ENCODE measurements at regions not wholly inside any gene's neighbourhood (a gene's known extent, or its start where the extent isn't known, plus 50 kb on each side); places are given as distances from the start of the nearest gene placed in this dataset.

DNA sequence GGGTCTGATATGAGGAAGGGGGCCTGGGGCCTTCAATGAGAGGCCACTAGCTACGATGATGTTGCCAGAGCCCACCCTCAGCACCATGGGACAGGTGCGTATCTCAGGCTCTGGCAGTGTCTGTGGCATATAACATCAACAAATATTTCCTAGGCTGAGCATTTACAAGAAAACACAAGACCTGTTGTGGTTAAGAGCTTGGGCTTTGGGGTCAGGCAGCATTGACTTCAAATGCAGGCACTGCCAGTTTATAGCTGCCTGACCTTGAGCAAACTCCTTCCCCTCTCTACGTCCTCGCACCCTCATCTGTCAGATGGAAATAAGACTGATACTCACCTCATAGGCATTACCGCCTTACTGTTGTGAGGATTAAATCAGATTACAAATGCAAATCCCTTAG is 156.0 kb downstream of the KATNAL1 start:
- DNase-seq: no peak

DNA sequence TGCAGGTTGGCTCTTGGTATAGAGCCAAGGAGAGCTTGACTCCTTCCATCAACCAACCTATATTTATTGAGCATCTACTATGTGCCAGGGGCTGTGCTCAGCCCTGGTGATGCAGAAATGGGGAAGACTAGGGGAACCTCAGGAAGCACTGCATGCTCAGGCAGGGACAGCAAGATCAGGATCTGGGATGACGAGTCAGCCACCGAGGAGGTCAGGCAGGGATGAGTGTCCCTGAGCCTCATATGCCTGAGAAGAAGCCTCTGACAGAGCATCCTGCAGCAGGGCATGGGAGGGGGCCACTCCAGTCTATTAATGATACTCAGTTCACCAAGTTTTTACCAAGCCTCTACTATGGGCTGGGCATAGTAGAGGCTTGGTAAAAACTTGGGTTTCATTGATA is 158.1 kb downstream of the KATNAL1 start:
- DNase-seq: no peak

DNA sequence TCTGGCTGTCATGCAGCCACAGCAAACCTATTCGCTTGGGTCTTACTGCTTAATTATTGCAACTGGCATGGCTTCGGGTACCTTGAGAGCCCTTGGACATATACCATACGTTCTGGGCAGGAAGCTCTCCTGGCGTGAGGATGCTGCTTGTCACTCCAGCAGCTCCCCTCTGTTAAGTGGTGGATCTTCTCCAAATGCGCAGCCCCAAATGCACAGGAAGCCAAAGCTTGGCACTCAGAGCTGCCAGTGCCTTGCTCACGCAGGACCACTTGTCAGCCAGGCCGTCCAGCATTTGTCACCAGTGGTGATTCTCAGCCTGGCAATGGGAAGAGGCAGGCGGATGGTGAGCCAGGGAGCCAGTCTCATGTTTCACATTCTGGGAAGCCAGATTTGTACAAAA is 158.6 kb downstream of the KATNAL1 start:
- no peak for DNase-seq

DNA sequence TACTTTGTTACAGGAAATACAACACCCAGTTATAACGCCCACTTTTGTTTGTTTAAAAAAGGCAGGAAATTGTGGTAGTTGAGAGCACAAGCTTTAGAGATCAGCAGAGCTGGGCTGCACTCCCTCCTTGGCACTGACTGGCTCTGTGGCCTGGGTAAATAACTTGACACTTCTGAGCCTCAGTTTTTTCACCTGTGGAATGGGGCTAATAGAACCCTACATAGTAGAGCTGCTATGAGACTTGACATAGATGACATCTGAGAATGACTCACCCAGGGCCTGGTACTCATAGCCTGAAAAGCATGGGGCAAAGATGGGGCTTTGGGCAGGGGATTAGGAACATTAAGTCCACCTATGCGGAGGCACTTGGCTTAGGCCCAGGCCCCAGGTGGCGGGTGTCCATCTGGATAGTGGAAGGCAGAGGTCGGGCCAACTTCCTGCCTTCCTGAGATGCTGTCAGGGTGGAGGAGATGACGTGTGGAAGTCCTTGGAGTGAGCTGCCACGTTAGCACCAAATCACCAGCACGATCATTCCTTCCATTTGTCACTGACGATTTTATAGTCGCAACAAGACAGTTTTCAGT is 159.1 kb downstream of the KATNAL1 start:
- DNase-seq: no peak

DNA sequence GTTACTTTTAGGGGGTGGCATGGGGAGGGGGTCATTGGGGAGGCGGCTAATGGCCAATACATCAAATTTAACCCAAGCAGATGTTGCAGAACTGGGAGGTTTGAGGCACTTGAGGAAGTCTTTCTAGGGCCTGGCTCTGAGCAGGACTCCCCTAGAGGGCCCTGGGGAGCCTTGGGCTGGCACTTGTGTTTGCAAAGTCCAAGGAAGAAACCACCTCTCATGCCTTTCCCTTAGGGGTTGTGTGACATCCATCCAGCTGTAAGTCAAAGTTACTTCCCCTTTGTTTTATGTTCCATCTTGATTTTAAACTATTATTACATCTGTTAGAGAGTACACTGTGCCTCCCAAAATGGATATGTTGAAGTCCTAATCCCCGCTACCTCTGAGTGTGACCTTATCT is 159.9 kb downstream of the KATNAL1 start:
- no peak for DNase-seq

DNA sequence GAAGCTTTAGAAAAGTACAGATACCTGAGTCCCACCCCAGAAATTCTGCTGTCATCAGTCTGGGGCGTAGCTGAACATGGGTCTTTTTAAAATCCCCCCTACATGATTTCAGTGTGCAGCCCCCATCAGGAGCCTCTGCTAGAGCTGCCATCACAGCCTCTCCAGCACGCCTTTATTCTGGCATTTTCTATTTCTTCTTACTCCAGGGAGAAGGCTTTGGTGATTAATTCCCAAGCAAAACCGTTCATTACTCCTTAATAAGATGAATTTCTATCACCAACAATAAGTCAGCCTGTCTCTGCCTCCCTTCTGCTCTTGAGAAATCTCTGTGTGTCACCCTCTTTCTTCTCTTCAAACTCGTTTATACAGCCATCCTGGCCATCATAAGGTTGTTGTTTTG is 160.3 kb downstream of the KATNAL1 start:
- no peak for DNase-seq

DNA sequence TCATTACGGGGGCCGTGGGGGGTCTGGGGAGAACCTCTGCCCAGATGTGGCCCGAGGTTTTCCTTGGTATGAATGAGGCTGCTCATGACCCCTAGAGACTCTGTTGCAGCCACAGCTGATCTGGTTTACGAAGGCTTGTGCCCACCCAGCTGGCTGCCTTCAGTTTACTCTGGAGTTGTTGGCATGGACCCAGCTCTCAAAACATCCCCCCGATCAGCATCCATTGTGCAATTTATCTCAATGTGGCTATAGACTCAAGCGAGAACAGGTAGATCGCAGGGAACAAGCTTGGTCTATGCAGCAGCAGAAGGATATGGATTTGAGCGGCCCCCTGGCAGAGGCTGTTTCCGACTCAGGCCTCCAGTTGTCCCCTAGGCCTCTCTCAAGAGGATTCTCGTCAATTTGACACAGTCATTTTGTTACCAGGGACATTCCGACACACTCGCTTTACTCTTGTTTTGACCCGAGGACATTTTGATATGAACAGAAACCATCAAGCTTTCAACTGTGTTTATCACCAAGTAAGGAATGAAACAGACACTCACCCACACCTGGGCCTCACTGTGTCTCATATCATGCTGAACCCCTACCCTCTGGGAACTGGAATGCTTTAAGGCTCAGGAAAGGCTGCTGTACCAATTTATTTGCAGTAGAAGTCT is 161.5 kb downstream of the KATNAL1 start:
- DNase-seq: no peak

DNA sequence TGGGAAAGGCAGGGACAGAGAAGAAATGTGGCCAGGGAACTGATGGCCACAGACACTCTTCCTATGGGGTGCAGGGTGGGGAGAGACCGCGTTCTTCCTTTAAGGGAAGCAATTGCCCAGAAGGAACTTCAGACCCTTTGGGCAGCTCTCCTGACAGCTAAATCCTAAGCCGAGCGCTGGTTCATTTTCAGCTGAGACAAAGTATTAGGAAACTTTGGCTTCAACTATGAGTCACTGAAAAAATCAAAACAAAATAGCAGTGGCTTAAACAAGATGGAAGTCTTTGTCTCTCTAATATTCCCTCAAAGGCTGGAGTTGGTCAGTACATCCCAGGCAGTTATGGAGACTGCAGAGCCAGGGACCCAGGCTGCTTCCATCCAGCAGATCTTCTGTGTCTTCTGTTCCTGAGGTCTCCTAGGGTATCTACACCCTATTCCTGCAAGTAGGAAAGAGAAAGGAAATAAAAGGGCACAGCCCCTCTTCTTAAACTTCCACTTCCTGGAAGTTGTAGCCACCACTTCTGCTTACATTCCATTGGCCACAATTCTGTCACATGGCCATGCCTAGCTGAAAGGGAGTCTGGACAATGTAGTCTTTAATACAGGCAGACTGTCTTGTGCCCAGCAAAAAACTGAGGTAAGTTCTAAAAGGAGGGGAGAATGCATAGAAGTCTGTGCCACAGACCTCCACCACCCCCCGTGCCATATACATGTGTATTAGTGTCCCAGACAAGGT is 163.5 kb downstream of the KATNAL1 start:
- no peak for DNase-seq

DNA sequence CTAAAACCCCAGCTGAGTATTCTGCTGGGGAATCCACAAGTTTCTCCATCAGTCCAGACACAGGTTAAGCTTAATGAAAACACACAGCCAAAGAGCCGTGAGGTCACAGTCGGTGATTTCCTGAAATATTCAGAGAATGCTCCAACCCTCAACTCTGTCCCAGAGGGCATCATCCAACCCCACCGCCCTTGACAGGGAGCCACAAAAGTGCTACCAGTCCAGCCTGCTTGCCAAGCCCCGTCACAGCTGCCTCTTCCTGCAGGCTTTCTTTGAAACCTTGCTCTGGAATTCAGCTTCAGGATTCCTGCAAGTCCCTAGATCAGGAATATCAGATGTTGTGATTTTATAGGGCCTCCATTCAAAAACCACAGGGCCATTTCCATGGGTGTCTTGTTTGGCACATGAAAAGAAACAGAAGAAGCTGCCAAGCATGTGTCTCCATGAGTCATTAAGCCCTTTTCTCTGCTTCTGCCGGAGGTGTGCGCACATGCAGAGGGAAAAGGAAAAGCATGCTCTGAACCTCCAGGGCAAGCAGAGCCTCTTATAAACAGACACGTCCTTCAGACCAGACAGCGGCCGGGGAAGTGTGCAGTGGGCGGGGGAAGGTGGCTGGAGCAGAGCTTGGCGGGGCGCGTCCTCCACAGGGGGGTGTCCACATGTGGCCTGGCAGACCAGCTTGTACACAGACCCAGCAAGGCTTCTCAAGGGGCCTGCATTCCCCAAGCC is 164.7 kb downstream of the KATNAL1 start:
- DNase-seq: no peak

DNA sequence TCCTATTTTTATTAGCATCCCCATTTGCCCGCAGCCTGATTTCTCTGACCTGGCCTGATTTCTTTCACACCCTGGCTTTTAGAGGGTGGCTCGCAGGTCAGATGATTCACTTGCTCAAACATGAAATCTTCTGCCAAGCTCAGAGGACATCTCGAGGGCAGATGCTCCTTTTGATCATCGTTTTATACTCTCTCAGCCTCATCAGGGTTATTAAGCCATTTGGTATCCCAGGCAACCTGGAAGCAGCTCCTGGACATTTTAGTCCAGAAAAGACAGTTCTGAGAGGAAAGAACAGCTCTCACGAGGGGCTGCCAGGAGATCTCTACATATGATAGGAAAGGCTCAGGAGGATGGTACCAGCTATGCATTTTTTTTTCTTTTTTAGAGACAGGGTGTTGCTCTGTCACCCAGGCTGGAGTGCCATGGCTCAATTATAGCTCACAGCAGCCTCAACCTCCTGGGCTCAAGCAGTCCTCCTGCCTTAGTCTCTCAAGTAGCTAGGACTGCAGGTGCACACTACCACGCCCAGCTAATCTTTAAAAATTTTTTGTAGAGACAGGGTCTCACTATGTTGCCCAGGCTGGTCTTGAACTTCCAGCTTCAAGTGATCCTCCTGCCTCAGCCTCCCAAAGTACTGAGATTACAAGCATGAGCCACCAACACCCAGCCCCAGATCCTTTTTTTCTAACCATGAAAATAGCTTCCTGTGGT is 165.4 kb downstream of the KATNAL1 start:
- DNase-seq: no peak

DNA sequence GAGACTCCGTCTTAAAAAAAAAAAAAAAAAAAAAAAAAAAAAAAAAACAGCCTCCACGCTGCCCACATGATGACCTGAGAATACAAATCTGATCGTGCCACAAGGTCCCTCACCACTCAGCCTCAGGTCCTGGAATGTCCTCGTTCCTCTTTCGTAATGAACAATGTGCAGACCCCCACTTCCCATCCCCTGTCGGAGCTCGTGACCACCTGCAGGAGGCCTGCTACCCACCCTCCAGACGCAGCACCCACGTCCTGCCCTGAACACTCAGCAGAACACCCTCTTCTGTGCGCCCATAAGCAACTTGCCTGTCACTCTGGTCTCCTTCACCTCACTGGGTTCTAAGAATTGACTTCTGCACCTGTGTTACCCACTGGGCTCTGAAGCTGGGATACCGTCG is 166.4 kb downstream of the KATNAL1 start:
- no peak for DNase-seq

DNA sequence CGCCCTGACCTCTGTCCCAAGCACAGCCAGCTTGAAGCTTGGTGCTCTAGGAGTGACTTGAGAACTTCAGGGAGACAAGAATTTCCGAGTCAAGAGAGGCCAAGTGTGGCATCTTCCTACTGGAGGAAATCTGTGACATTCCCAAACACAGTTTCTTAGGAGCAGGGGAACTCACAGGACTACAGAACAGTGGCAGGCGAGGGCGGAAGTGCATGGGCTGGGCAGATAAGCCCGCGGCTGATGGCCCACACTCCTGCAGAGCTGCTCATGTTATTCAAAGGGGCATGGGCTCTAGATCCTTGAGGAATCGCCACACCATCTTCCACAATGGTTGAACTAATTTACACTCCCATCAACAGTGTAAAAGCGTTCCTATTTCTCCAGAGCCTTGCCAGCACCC is 168.8 kb downstream of the KATNAL1 start:
- no peak for DNase-seq

DNA sequence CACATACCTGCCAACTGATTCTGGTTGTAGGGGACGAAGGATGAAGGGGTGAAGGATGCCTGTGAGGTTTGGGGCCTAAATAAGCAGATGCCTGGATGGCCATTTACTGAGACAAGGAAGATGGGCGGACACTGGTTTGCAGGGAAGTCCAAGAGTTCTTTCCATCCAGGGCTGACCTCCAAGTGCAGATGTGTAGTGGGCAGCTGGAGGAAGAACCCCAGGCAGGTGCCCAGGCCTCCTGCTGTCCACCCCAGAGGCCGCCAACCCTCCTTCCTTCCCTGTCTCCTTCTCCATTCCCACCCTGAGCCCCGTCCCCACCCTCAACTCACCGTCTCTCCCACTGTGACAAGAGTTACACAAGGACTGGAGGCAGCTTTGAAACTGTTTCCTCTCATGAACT is 171.5 kb downstream of the KATNAL1 start:
- DNase-seq: no peak

DNA sequence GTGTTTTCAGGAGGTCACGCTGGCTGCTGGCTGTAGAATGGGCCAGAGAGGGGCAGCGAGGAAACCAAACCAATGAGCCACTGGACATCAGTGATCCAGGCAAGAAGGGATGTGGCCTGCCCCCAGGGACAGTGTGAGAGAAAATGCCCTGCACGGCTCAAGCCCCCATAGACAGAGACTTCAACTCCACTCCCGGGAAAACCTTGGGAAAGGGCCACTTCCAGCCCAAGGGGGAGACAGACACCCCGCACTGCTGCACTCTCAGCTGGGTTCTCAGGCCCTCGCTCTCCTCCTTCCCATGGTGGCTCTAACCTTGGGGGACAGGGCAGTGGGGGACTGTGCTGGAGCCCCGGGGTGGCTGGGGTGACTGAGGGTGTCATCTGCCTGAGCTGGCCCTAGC is 172.0 kb downstream of the KATNAL1 start:
- DNase-seq: no peak

DNA sequence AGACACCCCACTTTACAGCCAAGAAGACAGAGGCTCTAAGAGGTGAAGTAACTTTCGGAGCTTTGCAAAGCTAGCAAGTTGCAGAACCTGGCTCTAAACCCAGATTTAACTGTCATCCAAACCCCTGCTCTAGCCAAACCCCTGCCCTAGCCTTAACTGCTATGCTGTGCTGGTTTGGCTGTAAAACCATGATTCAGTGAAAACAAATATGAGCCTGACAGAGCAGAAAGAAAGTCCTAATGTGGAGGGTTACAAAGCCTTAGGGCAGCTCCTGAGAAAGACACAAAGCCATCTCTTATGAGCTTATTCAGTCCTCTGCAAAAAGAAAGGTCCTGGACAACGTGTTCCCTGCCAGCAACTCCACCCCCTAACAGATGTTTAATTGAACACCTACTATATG is 172.8 kb downstream of the KATNAL1 start:
- DNase-seq: no peak

DNA sequence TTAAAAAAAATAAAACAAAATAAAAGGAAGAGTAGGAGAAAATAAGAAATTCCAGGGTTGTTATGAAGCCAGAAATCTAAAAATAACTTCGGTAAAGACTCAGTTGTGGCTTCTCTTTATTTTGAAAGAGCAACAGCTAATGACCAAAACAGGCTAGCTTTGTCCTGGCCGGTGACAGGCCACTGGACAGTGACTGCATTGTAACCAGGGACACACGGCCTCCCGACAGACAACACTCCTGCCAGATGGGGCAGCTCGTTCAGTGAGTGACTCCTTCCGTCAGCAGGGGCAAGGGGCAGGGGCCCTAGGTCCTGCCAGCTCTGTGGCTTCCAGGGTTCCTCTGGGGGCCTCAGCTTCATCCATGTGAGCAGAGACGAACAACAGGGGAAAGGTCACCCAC is 173.4 kb downstream of the KATNAL1 start:
- DNase-seq: no peak

DNA sequence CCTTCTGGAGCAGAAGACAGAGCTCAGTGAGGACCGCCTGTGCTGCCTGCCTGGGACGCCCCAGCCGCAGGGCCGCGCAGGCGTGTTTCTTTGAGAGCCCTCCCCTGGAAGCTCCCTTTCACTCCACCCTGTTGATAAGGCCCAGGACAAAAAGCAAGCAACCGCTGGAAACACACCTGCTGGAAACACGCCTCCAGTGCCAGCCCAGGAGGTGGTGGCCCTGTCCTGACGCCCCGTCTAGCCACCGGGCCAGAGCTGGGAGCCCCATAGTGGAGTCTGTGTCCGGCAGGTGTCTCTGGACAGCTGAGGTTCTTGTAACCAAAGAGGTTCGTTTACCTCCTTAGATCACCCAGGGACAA is 173.8 kb downstream of the KATNAL1 start:
- no peak for DNase-seq

DNA sequence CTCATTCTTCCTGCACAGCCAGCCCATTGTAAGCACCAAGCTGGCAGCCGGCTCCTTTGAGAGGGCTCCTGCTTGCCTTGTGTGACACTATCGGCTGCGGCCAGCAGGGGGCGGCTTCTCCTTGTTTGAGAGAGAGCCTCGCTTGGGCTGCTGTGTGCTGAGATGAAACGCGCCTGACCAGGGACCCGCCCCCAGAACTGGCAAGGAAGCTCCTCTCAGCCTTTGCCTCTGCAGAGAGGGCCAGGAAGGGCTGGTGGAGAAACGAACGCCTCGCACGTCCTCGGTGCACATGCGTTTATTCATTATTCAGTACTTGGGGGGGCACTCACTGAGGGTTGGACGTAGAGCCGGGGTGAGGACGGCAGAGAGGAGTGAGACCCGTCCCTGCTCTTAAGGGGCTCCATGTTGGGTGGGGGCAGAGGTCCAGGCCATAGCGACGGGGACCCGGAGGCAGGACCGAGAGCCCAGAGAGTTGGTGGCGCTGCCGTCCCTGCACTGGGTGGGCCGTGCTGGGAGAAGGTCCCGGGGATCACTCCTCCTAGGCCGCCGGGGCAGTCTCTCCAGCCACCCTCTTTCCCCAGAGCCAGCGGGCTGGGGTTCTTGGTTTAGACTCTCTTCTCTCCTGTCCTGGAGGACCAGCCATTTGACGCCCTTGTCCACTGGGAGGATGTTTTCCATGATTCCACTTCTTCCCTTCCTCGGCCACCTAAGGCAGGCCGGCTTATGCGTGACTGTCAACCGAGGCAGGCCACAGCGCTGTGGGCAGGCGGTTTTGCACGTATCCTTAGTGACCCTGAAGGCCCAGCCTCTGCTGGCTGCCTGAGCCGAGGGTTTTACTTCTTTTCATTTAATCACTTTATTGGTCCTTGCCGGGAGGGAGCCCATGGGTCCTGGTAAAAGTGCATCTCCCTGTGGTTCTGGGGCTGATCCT is 174.5 kb downstream of the KATNAL1 start:
- peak; percentile 87 to 90 for DNase-seq

DNA sequence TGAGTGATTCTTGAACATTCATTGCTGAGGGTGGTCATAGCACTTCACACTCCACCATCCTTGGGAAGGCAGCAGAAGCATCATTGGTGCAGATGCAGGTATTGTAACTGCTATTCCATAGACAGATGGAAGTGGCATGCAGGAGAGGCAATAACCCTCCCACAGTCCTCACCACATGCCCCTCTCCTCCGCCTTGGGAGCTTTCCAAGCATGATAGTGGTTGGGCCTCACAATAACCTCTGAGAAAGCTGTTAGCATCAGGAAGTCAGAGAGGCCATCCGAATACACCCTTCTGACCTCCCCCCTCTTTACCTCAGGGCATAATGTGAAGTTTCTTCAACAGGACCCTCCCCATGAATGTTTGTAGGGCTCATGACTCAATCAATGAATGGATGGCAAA is 177.9 kb downstream of the KATNAL1 start:
- DNase-seq: no peak

DNA sequence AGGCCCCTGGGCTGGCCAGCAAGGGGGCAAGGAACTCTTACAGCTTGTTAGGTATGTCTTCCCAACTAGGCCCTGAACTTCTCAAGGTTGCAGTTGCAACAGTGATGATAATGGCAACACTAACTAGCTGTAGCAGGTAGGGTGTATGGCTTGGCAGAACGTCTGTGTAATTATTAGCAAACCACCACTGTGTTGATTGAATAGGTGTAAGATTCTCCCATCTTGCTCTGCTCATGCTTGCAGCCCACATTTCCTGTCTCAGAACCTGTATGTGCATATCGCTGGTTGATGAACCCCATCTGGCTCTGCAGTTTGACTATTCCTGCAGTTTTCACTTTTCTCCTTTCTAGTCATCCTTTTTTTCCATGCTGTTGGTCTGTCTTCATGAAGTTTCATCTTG is 178.8 kb downstream of the KATNAL1 start:
- DNase-seq: no peak

DNA sequence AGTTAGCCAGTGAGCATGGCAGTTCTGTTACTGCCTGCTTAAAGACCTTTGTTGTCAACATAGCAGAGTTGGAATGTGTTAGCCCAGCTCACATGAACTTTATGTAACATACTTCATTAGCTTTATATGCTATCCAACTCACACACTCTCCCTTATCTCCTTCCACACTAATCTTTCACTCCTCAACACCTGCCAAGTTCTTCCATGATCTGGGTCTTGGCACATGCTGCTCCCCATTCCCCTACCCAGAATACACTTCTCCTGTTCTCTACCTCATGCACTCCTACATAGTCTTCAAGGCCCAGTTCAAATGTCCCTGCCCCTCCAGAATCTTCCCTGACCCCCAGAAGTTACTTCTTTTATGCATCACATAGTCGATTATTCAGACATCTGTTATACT is 179.3 kb downstream of the KATNAL1 start:
- no peak for DNase-seq

DNA sequence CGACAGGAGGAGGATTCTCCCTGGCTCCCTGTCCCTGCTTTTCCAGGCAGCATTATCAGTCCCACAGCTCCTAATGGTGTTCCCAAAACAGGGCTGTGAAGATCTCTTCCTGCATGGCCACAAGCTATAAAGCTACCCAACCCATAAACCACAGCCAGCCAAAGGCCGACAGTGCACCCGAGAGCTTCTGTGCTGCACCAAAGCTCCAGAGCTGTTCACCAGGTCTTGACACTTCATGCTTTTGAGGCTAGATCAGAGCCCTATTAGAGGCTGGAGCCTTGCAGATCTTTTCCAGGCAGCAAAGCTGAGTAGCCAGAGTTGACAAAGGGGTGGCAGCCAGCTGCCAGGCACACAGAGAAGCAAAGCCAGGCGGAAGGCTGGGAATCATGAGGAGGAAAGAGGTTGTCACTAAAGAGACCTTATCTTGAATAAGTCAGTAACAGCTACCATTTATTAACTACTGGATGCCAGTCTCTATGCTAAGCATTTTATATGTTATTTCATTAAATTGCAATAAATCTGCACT is 180.4 kb downstream of the KATNAL1 start:
- no peak for DNase-seq
